ENCODE measurements at regions not wholly inside any gene's neighbourhood (a gene's known extent, or its start where the extent isn't known, plus 50 kb on each side); places are given as distances from the start of the nearest gene placed in this dataset.
"Not testable (repeated sequence)": the region's sequence is repeated elsewhere in the genome, so short reads cannot be mapped to it uniquely, and the experiment has no call there.

DNA sequence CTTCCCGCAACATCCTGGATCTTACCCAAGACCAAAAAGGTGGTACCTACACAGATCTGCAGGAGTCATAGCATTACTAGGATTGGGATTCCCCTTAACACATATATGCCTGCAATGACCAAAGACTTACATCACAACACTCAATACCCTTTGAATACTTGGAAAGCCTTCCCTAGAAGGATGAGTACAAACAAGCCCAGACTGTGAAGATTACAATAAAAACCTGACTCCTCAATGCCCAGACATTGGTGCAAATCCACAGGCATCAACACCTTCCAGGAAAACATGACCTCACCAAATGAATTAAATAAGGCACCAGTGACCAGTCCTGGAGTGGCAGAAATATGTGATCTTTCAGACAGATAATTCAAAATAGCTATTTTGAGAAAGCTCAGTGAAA lies 326.8 kb downstream of the TBL1XR1 start:
- DNase-seq (ENCODE audit: low read depth): no peak

DNA sequence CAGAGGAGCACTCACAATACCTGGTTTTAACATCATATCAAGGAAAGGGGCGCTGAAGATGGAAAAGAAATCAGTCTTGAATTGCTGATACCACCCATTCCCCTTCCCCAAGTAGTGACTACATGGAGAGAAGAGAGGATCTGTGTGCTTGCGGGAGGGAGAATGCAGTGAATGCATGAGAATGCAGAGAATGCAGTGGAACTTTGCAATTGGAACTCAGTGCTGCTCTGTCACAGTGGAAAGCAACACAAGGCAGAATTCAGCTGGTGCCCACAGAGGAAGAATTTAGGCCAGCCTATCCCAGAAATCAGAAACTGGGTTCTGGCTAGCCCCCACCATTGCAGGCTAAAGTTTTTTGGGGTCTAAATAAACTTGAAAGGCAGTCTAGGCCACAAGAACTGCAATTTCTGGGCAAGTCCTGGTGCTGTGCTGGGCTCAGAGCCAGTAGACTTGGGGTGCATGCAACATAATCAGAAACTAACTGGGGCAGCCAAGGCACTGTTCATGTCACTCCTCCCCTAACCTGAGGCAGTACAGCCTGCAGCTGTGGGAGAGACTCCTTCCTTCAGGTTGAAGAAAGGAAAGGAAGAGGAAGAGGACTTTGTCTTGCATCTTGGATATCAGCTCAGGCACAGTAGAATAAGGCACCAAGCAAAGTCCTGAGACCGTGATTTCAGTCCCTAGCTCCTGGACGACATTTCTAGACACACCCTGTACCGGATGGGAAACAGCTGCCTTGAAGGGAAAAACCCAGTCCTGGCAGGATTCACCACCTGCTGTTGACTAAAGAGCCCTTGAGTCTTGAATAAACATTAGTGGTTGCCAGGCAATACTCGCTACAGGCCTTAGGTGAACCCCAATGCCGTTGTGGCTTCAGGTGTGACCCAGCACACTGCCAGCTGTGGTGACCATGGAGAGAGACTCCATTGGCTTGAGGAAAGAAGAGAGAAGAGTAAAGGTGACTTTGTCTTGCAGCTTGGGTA lies 329.3 kb downstream of the TBL1XR1 start:
- DNase-seq (ENCODE audit: low read depth): no peak

DNA sequence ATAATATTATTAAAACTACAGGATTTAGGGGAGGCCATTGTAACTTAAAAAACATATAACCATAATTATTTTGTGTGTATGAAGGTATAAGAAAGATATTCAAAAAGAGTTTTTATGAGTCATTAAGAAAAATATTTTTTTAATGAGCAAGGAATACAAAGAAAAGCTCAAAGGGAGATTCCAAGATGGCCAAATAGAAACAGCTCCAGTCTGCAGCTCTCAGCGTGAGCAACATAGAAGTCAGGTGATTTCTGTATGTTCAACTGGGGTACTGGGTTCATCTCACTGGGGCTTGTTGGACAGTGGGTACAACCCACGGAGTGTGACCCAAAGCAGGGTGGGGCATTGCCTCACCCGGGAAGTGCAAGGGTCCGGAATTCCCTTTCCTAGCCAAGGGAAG lies 336.1 kb downstream of the TBL1XR1 start:
- DNase-seq (ENCODE audit: low read depth): no peak

DNA sequence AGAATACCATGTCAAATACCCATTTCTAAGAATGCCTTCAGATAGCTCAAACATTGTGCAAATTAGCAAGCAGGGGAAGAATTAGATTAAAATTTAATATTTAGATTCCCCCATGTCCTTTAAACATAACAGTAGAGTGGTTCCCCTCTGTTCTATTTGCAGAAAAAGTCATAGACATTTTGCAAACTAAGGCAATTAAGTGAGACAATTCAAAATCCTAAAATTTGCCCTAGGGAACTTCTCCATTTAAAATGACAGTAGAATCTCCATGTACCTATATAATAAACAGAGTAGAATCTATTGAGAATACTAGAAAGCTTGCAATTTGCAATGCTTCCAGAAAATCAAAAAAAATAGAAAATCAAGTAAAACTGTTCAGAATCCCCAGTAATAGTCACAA lies 340.6 kb downstream of the TBL1XR1 start:
- DNase-seq (ENCODE audit: low read depth): no peak

DNA sequence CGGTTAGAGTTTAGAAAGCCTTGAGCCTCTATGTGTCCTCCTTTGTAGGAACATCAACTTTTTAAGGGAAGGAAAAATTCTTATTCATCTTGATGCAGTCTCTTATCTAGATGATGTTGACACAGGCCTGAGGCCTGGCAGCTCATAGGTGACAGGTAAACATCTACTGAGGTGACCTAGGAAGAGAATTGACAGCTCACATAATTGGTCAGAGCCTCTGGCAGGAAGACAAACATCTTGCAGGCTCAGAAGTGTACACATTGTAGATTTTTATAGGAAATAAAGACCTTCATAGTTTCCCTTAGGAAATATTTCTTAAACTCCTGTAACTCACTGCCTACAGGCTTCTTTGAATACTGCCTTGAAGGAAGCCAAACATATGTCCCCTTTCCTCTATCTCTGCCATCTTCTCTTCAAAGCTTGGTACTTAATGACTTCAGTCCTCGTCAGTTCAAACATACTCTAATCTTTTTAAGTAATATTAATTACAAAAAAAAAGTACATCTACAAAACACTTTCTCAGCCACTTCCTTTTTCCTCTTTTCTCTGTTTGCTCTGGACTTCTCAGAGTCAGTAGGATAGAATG lies 341.3 kb downstream of the TBL1XR1 start:
- DNase-seq (ENCODE audit: low read depth): no peak

DNA sequence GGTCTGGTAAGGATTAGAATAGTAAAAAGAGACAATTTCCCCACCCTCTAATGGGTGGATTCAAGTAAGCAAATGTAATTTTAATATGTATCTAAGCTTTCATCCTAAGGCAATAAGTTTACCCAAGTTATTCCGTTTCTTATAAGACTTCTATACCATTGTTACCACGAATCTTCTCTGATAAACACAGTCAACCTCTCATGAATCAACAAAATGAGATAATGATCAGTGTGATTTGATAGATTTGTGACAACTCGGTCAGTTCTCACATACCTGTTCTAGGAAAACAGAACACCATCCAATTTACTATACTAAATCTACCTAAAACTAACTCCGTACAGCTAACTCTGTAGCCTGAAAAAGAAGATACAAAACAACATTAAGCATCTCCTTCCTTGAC lies 342.1 kb downstream of the TBL1XR1 start:
- no peak for DNase-seq (ENCODE audit: low read depth)

DNA sequence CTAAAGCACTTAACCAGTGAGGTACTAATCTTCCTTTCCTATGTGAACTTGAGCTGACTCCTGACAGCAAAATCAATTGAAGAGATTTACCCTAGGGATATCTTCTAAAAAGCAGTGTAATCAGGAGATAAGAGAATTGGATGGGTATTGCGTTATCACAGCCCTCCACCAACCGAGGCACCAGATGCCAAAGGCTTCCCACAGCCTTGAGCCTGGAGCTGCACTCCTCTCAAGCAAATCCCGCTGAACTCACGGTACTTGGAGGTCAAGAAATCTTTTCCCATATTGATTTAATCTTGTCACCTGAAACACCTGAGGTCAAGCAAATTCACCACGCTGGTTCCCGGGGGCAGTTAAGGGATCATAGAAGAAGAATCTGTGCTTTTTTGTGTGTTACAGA lies 346.8 kb downstream of the TBL1XR1 start:
- DNase-seq (ENCODE audit: low read depth): no peak

DNA sequence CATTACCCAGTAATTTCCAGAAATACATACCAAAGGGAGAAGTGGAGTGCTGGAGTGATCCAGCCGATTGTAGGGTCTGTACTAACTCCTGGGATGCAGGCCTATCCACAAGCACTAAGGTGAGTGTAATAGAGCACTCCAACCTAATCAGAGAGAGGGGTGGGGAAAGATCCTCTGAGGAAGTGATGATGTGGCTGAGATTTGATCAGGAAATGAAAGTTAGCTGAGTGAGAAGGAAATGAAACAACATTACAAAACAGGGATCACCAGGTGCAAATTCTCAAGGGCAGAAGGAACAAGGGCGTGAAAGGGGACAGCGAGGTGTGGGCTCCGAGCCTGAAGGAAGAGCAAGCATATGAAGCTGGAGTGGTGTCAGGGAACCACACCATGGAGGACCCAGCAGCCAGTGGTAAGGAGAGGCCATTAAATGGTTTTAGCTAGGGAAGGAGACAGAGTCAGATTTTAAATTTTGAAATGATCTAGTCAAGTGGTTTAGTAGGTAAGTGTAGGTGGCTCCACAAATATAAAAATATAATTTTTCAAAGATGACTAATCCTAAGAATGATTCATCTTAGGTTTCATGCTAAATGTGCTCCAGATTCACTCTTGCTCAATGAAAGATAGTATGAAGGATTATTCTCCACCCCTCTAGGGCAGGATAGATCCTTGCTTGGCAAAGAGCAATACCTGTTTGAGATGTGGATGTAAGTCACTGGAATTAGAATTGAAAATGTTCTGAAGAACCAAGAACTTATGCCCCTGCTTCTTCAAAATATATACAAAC lies 348.7 kb downstream of the TBL1XR1 start:
- DNase-seq (ENCODE audit: low read depth): no peak

DNA sequence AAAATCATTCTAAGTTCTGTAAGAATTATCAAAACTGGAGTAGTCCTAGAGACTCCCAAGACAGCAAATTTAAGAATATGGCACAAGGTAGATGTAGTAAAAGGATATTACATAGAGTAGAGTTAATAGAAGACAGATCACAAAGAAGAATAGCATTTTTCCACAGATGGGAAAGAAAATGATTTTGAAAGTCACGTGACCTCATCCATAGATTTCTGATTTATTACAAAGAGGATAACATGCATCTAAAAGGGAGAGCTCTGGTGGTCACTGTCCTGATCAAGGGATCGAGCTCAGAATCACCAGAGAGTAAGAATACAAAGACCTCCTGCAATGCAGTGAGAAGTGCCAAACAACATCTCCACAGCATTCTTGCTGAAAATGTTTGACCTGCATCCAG lies 354.4 kb downstream of the TBL1XR1 start:
- DNase-seq (ENCODE audit: low read depth): no peak

DNA sequence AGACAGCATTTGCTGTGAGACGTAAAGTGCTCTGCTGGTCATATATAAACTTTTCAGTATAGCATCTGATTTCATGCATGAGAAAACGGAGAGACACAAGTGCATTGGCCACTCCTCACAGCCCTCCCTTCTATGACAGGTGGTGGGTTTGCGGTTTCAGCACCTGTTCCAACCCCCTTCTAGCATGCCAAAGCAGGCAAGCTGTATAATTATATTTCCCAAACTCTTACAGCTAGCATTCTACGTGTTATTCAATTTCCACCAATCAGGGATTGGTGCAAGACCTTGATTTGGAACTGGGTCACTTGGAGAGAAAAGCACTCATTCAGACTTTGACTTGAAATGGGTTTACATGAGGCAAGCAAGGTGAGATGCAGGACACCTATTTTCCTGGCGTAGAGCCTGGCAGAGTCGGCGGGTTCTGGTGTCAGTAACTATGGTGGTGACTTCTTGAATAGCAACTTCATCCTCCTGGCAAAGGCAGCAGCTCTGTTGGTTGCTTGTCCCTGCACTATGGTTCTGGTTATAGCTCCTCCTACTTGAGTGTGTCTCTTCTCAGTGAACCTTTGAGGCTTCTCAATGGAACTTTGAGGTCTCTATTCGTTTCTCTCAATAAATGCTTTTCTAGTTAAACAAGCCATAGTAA lies 356.5 kb downstream of the TBL1XR1 start:
- DNase-seq (ENCODE audit: low read depth): no peak

DNA sequence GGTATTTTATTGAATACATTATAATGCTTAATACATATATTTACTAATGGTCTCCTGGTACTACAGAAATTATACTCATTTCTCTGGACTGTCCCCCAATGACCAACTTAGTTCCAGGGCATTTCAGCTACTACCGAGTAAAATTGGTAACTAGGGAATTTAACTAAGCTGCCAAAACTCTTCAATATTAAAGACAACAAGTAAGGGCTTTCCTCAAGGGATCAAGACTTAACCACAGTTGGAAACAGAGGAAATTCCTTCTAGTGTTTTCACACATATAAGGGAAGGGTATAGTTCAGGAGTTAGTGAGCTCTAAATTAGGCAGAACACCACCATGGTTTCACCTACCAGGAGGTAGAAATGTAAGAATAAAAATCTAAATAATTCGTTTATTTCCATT lies 357.4 kb downstream of the TBL1XR1 start:
- no peak for DNase-seq (ENCODE audit: low read depth)

DNA sequence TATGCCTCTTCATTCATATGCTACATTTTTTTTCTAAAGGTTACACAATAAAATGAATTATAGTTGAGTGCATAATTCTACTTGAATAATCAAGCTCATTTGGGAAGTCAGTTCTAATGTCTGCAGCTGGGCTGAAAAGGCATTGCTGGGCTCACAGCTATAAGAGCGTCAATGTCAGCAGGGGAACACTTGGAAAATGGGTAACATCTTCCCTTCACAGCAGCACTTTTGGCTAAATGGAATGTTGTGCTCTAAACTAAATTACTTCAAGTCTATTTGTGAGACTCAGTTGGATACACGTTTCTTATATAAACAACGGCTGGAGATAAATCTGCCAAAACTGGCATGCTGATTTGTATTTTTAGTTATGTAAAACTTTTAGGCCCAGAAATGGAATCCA lies 357.8 kb downstream of the TBL1XR1 start:
- DNase-seq (ENCODE audit: low read depth): no peak

DNA sequence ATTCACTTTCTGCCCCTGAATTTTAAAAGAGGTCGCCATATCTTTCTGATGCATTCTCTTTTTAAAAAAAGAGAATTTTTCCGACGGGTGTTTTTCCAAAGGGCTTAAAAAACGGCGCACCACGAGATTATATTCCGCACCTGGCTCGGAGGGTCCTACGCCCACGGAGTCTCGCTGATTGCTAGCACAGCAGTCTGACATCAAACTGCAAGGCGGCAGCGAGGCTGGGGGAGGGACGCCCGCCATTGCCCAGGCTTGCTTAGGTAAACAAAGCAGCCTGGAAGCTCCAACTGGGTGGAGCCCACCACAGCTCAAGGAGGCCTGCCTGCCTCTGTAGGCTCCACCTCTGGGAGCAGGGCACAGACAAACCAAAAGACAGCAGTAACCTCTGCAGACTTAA lies 370.0 kb downstream of the TBL1XR1 start:
- not testable (repeated sequence) for DNase-seq (ENCODE audit: low read depth)

DNA sequence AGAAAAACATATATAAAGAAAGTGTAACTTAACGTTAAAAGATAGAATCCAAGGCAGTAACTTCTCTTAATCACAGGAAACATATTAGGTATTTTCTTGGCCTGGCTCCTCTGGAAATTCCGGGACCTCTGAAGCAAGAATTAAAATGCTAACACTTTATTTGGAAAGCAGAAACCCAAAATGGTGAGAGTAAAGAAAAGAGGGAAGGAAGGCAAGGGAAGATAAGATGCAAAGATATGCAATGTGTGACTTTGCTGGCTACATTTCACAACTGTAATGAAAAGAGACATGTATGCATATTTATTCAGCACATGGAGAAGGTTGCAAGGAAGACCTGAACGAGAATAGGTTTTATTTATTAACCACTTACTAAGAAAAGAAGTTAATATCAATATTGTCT lies 372.5 kb downstream of the TBL1XR1 start:
- no peak for DNase-seq (ENCODE audit: low read depth)

DNA sequence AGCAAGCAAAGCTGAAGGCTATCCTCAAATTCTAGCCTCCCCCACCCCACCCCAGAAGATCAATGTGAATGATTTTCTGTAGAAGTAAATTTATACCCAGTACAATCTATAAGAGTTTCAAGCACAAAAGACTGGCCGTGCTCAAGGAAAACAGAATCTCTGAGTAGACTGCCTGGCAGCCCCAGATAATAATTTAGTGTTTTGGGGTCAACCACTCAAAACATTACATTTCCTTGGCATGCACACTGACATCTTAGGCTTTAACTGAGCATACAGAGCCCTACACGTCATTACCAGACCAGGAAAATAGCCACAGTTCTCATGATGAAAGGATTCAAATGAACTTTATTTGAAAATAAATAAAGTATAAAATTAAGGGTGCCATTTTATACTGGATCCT lies 376.5 kb downstream of the TBL1XR1 start:
- DNase-seq (ENCODE audit: low read depth): no peak

DNA sequence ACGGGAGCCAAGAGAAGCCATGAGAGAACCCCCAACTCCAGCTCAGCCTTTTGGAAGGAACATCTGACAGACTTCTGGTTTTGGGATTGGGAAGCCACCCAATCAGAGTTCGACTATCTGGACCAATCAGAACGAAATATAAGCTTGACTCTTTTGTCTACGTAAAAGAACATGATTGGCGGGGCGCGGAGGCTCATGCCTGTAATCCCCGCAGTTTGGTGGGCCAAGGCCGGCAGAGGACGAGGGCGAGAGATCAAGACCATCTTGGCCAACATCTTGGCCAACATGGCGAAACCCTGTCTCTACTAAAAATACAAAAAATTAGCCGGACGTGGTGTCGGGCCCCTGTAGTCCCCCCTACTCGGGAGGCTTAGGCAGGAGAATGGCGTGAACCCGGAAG lies 380.3 kb downstream of the TBL1XR1 start:
- DNase-seq (ENCODE audit: low read depth): no peak

DNA sequence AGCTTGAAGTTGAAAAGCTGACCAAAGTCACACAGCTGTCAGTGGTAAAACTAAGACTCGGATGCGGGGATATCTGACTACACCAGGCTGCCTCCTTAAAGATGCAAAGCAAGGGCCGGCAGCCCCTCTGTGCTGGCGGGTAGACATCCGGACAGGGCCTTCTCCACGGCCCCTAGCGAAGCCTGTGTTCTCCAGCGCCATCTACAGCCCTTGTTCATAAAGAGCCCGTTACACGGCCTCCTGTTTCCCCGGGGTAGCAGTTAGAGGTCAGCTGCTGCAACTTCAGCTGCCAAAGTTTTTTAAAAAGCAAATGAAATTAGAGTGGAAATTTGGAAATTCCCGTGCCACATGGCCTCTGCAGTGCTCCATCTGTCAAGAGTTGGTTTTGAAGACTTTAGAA lies 383.0 kb downstream of the TBL1XR1 start:
- DNase-seq (ENCODE audit: low read depth): no peak

DNA sequence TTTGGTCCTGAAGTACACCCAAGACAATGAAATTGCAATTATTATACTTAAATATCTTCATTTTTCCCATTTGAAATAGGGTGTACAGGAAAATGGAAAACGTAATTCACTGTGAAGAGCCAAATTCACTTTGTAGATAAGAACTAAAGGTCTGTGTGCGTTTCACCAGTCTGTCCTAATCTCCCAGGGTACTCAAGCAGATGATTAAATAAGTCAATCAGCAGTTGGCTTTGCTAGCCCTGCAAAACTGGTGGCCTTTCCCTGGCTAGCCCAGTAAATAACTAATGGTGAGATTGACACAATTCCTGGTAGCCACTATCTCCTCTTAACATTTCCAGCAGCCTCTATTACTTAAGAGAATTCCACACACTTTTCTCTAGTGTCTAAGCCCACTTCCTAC lies 389.3 kb downstream of the TBL1XR1 start:
- DNase-seq (ENCODE audit: low read depth): no peak

DNA sequence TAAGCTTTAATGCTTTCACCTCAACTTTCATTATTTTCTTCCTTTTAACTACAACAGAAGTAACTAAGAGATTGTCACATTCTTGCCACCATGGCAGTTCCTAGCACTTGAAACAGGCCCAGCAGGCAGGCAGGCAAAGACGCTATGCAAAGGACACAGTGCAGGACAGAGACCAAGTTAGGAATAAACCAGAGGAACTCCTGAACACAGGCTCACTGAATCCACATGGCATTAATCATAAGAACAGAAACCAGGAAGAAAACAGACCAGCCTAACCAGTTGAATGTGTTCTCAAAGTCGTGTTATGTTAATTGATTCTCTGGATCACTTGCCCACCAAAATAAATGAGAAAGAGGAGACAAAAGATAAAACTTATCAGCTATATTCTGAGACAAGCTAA lies 397.6 kb downstream of the TBL1XR1 start:
- DNase-seq (ENCODE audit: low read depth): no peak

DNA sequence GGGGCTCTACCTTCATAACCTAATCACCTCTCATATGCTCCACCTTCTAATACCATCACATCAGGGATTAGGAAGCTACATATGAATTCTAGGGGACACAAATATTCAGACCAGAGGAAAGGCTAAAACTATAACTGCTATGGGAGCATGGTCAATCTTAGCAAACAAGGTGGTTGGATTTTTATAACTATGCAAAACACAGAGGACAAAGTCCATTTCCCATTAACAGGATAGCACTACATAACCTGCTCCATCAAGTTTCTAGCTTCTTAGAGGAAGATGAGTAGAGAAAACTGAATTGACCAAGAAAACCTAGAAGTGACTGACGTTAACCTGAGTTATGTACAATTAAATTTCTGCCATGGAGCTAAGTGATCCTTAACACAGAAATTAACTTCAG lies 398.6 kb downstream of the TBL1XR1 start:
- no peak for DNase-seq (ENCODE audit: low read depth)

DNA sequence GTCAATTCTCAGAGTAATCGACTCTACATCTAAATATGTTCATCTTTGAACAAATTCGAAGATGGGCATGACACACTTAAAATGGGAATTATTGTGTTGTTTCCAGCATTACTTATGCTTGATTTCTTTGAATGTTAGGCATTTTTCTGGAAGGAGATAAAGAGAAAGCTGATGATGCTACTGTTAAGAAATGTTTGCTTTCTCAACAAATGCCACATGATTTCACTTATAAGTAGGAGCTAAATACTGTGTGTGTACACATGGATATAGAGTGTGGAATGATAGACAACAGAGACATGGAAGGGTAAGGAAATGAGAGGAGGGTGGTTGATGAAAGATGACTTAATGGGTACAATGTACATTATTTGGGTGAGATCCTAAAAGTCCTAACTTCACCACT lies 400.9 kb downstream of the TBL1XR1 start:
- DNase-seq (ENCODE audit: low read depth): no peak

DNA sequence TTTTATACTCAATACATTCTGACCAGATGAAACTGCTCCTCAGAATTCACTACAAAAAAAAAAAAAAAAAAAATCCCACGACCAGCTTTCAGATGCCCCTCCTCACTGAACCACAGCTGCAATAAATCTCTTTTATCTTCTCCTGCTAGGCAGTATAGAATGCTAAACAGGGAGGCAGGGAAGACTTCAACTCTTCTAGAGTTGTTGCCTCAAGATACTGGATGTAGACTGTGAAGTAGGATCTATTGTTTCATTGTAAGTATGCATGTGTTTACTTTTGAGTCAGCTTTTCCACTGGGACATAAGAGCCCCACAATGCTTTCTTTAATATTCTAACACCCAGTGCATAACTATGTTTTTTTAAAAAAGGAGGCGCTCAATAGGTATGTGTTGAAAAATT lies 401.4 kb downstream of the TBL1XR1 start:
- no peak for DNase-seq (ENCODE audit: low read depth)

Measured in GM04503 (cell line).